Endothelial cell of umbilical vein (primary cell): ENCODE measurements at regions not wholly inside any gene's neighbourhood (a gene's known extent, or its start where the extent isn't known, plus 50 kb on each side); places are given as distances from the start of the nearest gene placed in this dataset.
"Not testable (repeated sequence)": the region's sequence is repeated elsewhere in the genome, so short reads cannot be mapped to it uniquely, and the experiment has no call there.

Source experiments
- BruUV-seq: library from RNA; stranded (reverse); fragments of 400-500 nt; replicated peaks from 2 replicates; lab custom pipeline; 2021; lab: Mats Ljungman, UMichigan
- CTCF ChIA-PET: fragments of 300-600, 350-600 bp; sonication (Branson Sonifier 250); formaldehyde crosslinking; loops from one replicate; lab custom pipeline; 2021; ENCODE audit warnings: antibody characterized with exemption, inconsistent platforms; lab: Charles Lee
- POLR2A ChIA-PET: fragments of 300-600, 350-600 bp; sonication (Branson Sonifier 250); formaldehyde crosslinking; loops from one replicate; lab custom pipeline; 2021; ENCODE audit warnings: antibody characterized with exemption, inconsistent platforms; lab: Charles Lee
- DNase-seq: peaks from one replicate; pipeline ENCODE4 v3.0.0-alpha.2; 2011; ENCODE audit warnings: low read depth, low spot score
- FAIRE-seq: peaks from 2 replicates; lab custom pipeline; 2011; peaks lifted over from hg19 to GRCh38; lab: Jason Lieb, UNC
- H2AFZ ChIP-seq: 2 replicates; pipeline ENCODE4 v1.6.0; 2012; ENCODE audit warnings: low read depth, low read length, control low read depth, inconsistent platforms
- H3K27ac ChIP-seq: 2 replicates; pipeline ENCODE4 v1.5.1; 2011; ENCODE audit warnings: low read depth, mild to moderate bottlenecking, control low read depth, low read length, moderate library complexity; ENCODE audit not compliant: insufficient read depth
- H3K27me3 ChIP-seq, 2 experiments: 2 replicates each; pipeline versions ENCODE4 v1.6.0 to v1.6.1; 2011; ENCODE audit warnings: low read length in 2 of 2, mixed read lengths in 1 of 2; ENCODE audit not compliant: control insufficient read depth in 2 of 2, insufficient read depth in 2 of 2
- H3K36me3 ChIP-seq, 2 experiments: 2 replicates in 1 of 2; 3 replicates in 1 of 2; pipeline ENCODE4 v1.5.1; 2011; ENCODE audit warnings: low read length in 2 of 2, mild to moderate bottlenecking in 1 of 2, moderate library complexity in 1 of 2; ENCODE audit not compliant: control insufficient read depth in 2 of 2, insufficient read depth in 2 of 2; ENCODE audit errors: extremely low read depth in 1 of 2
- H3K4me1 ChIP-seq: 3 replicates; pipeline ENCODE4 v1.5.1; 2011; ENCODE audit warnings: mild to moderate bottlenecking, low read length; ENCODE audit not compliant: control insufficient read depth, insufficient read depth; ENCODE audit errors: extremely low read depth
- H3K4me2 ChIP-seq: 2 replicates; pipeline ENCODE4 v1.6.1; 2011; ENCODE audit warnings: low read length, control low read depth, mixed read lengths; ENCODE audit not compliant: insufficient read depth
- H3K4me3 ChIP-seq, 3 experiments: fragments of 200-600 bp in 1 of 3; sonication (generic), shearing (Covaris generic) in 1 of 3; replicated peaks in 1 of 3; 2 replicates each; pipeline ENCODE4 v1.5.1; 2011 to 2016; ENCODE audit warnings: control low read depth in 3 of 3, low read length in 3 of 3, mild to moderate bottlenecking in 2 of 3, inconsistent platforms in 1 of 3, low read depth in 1 of 3, moderate library complexity in 1 of 3; ENCODE audit not compliant: insufficient read depth in 1 of 3
- H3K79me2 ChIP-seq: 2 replicates; pipeline ENCODE4 v1.6.0; 2012; ENCODE audit warnings: low read length, inconsistent platforms; ENCODE audit not compliant: control insufficient read depth, insufficient read depth
- H3K9ac ChIP-seq: replicated peaks from 2 replicates; pipeline ENCODE3; 2011; ENCODE audit warnings: low read length, control low read depth; ENCODE audit not compliant: insufficient read depth; ENCODE audit errors: extremely low read depth
- H3K9me1 ChIP-seq: replicated peaks from 3 replicates; pipeline ENCODE4 v1.6.0; 2011; ENCODE audit warnings: mild to moderate bottlenecking, low read length; ENCODE audit not compliant: control insufficient read depth, insufficient read depth; ENCODE audit errors: extremely low read depth
- H3K9me3 ChIP-seq: replicated peaks from 2 replicates; pipeline ENCODE4 v1.5.1; 2012; ENCODE audit warnings: low read length, inconsistent platforms; ENCODE audit not compliant: control insufficient read depth, insufficient read depth
- H4K20me1 ChIP-seq: replicated peaks from 2 replicates; pipeline ENCODE3; 2011; ENCODE audit warnings: mild to moderate bottlenecking, low read length; ENCODE audit not compliant: control insufficient read depth, insufficient read depth; ENCODE audit errors: extremely low read depth
- dilution Hi-C: fragments of 300-500 bp; cut with MboI; formaldehyde crosslinking; loops from one replicate; pipeline ENCODE4 v1.15.0; 2019; ENCODE audit warnings: low sequenced_read_pairs; ENCODE audit not compliant: extremely low pct_ligation_motif_present
- intact Hi-C: fragments of 100-400 bp; cut with micrococcal nuclease; formaldehyde crosslinking; loops from one replicate; pipeline ENCODE4 v1.10.0; 2022

- intact Hi-C loops, H4K20me1 ChIP-seq, H3K4me2 ChIP-seq, H3K9me3 ChIP-seq, H2AFZ ChIP-seq, H3K27me3 ChIP-seq, FAIRE-seq, H3K79me2 ChIP-seq, H3K4me3 ChIP-seq, H3K36me3 ChIP-seq, H3K27ac ChIP-seq, H3K4me1 ChIP-seq, dilution Hi-C loops, DNase-seq, POLR2A ChIA-PET, H3K9ac ChIP-seq, BruUV-seq, H3K9me1 ChIP-seq, CTCF ChIA-PET: not testable (repeated sequence)
Measured at GRCh38 chr15:30688684-30689083, 62.8 kb downstream of the ARHGAP11B start.

- dilution Hi-C loops, FAIRE-seq, DNase-seq, H3K27me3 ChIP-seq, H3K9me3 ChIP-seq, H3K4me2 ChIP-seq, POLR2A ChIA-PET, H4K20me1 ChIP-seq, H3K79me2 ChIP-seq, H3K4me3 ChIP-seq, intact Hi-C loops, H3K36me3 ChIP-seq, H3K4me1 ChIP-seq, H3K9me1 ChIP-seq, H3K9ac ChIP-seq, BruUV-seq, H3K27ac ChIP-seq, CTCF ChIA-PET, H2AFZ ChIP-seq: not testable (repeated sequence)
Measured at GRCh38 chr15:30690153-30690552, 64.2 kb downstream of the ARHGAP11B start.

DNA sequence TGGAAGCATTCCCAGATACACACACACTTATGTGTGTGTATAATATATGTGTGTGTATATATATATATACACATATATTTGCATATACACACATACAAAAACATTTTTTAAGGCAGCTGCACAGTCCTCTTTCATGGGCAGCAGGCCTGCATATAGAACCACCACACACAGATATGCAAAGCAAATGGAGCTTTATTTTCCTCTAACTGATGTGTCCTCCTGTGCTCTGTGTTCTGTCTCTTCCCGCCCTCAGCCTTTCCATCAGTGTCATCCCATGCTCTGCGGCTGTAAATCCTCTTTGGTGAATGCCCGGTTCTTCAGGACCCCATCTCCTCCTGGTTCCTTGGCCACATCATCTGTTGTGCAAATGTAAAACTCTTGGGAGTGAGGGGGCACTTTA, 69.9 kb downstream of the ARHGAP11B start:
- H3K4me3 ChIP-seq, H3K27ac ChIP-seq, FAIRE-seq, BruUV-seq, H4K20me1 ChIP-seq, H3K4me1 ChIP-seq, H3K36me3 ChIP-seq, POLR2A ChIA-PET, CTCF ChIA-PET, H3K27me3 ChIP-seq, DNase-seq, H3K9me3 ChIP-seq, H3K4me2 ChIP-seq, H3K9me1 ChIP-seq, H3K79me2 ChIP-seq, H3K9ac ChIP-seq, H2AFZ ChIP-seq, dilution Hi-C loops, intact Hi-C loops: not testable (repeated sequence)

DNA sequence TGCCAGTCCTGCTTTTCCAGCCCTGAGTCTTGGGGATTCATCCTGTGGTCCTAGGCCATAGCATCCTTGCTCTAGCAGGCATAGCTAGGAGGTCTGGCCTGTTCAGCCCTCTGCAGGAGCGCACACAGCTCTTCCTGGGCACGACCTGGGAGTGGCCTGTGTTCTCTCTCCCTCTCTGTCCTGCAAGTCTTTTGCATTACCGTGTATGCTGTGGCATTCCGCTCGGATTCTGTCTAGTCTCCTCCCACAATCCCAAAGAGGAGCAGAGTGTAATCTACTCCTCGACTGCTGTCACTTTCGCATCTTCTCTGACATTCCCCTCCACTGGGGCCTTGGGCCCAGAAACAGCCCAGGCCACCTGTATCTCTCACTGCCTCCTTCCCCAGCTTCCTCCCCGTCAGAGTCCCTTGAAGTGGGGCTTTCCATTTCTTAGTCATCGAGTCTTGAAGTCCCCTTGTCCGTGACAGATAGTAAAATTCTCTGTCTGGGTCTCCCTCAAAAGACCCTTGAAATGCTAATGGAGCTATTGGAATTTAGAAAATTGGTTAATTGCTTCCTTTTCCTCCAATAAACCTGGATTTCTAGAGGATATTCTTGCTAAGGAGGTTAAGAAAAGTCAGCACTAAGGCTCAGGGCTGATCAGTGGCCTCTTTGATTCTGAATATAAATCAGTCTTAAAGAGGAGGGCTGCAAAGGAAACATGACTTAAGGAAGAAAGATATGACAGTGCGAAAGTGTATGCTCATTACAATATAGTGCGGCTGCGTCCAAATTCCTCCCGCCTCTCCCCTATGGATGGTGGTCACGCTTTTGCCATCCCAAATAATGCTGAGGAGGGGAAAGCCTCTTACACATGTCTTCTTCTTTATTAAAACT, 70.7 kb downstream of the ARHGAP11B start:
- CTCF ChIA-PET, BruUV-seq, intact Hi-C loops, H3K9me1 ChIP-seq, DNase-seq, H3K79me2 ChIP-seq, POLR2A ChIA-PET, H3K4me2 ChIP-seq, H3K36me3 ChIP-seq, H4K20me1 ChIP-seq, H3K27me3 ChIP-seq, dilution Hi-C loops, H3K4me1 ChIP-seq, H3K9ac ChIP-seq, FAIRE-seq, H3K4me3 ChIP-seq, H3K27ac ChIP-seq, H2AFZ ChIP-seq, H3K9me3 ChIP-seq: not testable (repeated sequence)
